Heart left ventricle (tissue), 13 donors: ENCODE measurements at regions not wholly inside any gene's neighbourhood (a gene's known extent, or its start where the extent isn't known, plus 50 kb on each side); places are given as distances from the start of the nearest gene placed in this dataset.

Source experiments
- CTCF ChIP-seq, 12 donors: fragments of 200-600 bp; sonication (generic) in 4 of 12; IDR thresholded peaks; one replicate each; pipeline versions ENCODE4 v1.5.0 to v1.8.0; 2018 to 2022; ENCODE audit warnings: antibody characterized with exemption in 12 of 12, mild to moderate bottlenecking in 5 of 12
- POLR2A ChIP-seq, 2 donors: fragments of 450-650 bp; IDR thresholded peaks; one replicate each; pipeline ENCODE4 v1.6.1; 2017; ENCODE audit warnings: antibody characterized with exemption in 2 of 2, mild to moderate bottlenecking in 2 of 2, moderate library complexity in 2 of 2
- donor health status: ischemic (EF 13 %, LVEDD 7.1; RV severe dilation, severe dysfunction).
- donor health status: DM: no; HTN: yes; CAD: no.
- donor health status: DM: no; HTN: no; CAD: no.
- donor health status: ischemic (EF 25% LVEDD 6.9; RV normal size, moderate dysfunction).
- donor health status: ischemic (EF 25% LVEDD 5.7; RV mildly dilated, moderate dysfunction).
- donor health status: ischemic (EF 35%, LVEDD 5.7; RV mildly dilated, moderate dysfunction).
- donor health status: nonischemic (EF 11% LVEDD 7.7; RV severe dilation, severe dysfunction).
- donor health status: DM: yes; HTN: yes; CAD: no.
- donor health status: PGD.
- donor health status: ischemic (EF 29% LVEDD 5.4; RV normal size, mild dysfunction).
- donor health status: nonischemic (EF 23%, LVEDD 6.1; RV moderate dilation, normal function).

- TF ChIP-seq CTCF (IDR thresholded peaks at IDR 0.05) (no peak), POLR2A (IDR thresholded peaks at IDR 0.05) (no peak)
These were observed 190.6 kb upstream of the MAP3K1 start for GRCh38 chr5:56624751-56625150.
